ENCODE measurements at regions not wholly inside any gene's neighbourhood (a gene's known extent, or its start where the extent isn't known, plus 50 kb on each side); places are given as distances from the start of the nearest gene placed in this dataset.

DNA sequence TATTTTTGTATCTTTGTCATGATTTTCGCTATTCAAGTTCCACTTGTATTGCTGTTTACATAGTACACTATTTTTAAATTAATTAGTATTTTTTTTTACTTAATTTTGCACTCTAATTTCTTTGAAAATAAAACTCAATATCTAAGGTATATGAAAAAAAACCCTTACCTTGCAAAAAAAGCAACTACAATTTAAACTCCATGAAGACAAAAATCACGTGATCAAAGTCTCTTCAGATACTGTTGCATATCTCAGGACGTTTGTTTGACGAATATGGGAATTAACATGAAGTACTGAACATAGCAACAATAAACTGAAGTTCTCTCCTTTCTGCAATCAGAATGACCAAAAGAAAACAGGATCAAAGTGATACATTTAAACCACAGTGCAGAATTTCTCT lies 968.4 kb upstream of the SEL1L start:
- TF ChIP-seq ZNF274 (IDR thresholded peaks at IDR 0.05; ENCODE audit: low read length) (no peak), ZNF274 (tag by site-specific recombination; IDR thresholded peaks at IDR 0.05; ENCODE audit: borderline replicate concordance) (no peak), ZBTB7A (tag by site-specific recombination; IDR thresholded peaks at IDR 0.05; ENCODE audit: low read depth) (no peak), ZNF121 (tag by site-specific recombination; IDR thresholded peaks at IDR 0.05) (no peak), SALL2 (tag by site-specific recombination; IDR thresholded peaks at IDR 0.05; ENCODE audit: borderline replicate concordance) (no peak)
- TF ChIP-seq, protein P1, sequence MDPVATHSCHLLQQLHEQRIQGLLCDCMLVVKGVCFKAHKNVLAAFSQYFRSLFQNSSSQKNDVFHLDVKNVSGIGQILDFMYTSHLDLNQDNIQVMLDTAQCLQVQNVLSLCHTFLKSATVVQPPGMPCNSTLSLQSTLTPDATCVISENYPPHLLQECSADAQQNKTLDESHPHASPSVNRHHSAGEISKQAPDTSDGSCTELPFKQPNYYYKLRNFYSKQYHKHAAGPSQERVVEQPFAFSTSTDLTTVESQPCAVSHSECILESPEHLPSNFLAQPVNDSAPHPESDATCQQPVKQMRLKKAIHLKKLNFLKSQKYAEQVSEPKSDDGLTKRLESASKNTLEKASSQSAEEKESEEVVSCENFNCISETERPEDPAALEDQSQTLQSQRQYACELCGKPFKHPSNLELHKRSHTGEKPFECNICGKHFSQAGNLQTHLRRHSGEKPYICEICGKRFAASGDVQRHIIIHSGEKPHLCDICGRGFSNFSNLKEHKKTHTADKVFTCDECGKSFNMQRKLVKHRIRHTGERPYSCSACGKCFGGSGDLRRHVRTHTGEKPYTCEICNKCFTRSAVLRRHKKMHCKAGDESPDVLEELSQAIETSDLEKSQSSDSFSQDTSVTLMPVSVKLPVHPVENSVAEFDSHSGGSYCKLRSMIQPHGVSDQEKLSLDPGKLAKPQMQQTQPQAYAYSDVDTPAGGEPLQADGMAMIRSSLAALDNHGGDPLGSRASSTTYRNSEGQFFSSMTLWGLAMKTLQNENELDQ (tag by site-specific recombination; IDR thresholded peaks at IDR 0.05; ENCODE audit: low read depth): no peak
- TF ChIP-seq, protein P2, sequence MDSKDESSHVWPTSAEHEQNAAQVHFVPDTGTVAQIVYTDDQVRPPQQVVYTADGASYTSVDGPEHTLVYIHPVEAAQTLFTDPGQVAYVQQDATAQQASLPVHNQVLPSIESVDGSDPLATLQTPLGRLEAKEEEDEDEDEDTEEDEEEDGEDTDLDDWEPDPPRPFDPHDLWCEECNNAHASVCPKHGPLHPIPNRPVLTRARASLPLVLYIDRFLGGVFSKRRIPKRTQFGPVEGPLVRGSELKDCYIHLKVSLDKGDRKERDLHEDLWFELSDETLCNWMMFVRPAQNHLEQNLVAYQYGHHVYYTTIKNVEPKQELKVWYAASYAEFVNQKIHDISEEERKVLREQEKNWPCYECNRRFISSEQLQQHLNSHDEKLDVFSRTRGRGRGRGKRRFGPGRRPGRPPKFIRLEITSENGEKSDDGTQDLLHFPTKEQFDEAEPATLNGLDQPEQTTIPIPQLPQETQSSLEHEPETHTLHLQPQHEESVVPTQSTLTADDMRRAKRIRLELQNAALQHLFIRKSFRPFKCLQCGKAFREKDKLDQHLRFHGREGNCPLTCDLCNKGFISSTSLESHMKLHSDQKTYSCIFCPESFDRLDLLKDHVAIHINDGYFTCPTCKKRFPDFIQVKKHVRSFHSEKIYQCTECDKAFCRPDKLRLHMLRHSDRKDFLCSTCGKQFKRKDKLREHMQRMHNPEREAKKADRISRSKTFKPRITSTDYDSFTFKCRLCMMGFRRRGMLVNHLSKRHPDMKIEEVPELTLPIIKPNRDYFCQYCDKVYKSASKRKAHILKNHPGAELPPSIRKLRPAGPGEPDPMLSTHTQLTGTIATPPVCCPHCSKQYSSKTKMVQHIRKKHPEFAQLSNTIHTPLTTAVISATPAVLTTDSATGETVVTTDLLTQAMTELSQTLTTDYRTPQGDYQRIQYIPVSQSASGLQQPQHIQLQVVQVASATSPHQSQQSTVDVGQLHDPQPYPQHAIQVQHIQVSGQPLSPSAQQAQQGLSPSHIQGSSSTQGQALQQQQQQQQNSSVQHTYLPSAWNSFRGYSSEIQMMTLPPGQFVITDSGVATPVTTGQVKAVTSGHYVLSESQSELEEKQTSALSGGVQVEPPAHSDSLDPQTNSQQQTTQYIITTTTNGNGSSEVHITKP (tag by site-specific recombination; IDR thresholded peaks at IDR 0.05): no peak
- TF ChIP-seq, protein P3, sequence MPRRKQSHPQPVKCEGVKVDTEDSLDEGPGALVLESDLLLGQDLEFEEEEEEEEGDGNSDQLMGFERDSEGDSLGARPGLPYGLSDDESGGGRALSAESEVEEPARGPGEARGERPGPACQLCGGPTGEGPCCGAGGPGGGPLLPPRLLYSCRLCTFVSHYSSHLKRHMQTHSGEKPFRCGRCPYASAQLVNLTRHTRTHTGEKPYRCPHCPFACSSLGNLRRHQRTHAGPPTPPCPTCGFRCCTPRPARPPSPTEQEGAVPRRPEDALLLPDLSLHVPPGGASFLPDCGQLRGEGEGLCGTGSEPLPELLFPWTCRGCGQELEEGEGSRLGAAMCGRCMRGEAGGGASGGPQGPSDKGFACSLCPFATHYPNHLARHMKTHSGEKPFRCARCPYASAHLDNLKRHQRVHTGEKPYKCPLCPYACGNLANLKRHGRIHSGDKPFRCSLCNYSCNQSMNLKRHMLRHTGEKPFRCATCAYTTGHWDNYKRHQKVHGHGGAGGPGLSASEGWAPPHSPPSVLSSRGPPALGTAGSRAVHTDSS (tag by site-specific recombination; IDR thresholded peaks at IDR 0.05): no peak
- TF ChIP-seq, protein P4, sequence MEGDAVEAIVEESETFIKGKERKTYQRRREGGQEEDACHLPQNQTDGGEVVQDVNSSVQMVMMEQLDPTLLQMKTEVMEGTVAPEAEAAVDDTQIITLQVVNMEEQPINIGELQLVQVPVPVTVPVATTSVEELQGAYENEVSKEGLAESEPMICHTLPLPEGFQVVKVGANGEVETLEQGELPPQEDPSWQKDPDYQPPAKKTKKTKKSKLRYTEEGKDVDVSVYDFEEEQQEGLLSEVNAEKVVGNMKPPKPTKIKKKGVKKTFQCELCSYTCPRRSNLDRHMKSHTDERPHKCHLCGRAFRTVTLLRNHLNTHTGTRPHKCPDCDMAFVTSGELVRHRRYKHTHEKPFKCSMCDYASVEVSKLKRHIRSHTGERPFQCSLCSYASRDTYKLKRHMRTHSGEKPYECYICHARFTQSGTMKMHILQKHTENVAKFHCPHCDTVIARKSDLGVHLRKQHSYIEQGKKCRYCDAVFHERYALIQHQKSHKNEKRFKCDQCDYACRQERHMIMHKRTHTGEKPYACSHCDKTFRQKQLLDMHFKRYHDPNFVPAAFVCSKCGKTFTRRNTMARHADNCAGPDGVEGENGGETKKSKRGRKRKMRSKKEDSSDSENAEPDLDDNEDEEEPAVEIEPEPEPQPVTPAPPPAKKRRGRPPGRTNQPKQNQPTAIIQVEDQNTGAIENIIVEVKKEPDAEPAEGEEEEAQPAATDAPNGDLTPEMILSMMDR (tag by site-specific recombination; IDR thresholded peaks at IDR 0.05): no peak
